Activated CD8-positive, alpha-beta T cell treated with anti-CD3 and anti-CD28 coated beads, Interleukin-2, amount 10 ng/mL, durations not matched to agents 7 days and 5 days (primary cell): ENCODE measurements at regions not wholly inside any gene's neighbourhood (a gene's known extent, or its start where the extent isn't known, plus 50 kb on each side); places are given as distances from the start of the nearest gene placed in this dataset.
"Not testable (repeated sequence)": the region's sequence is repeated elsewhere in the genome, so short reads cannot be mapped to it uniquely, and the experiment has no call there.

Experiments used
- ATAC-seq: fragments of 150-1000 bp; cut with Tn5 transposase; one replicate; pipeline ENCODE4 v1.10.0; 2021; ENCODE audit warnings: moderate library complexity
- CTCF ChIA-PET: fragments of 350-600 bp; sonication (Branson Sonifier 250); formaldehyde crosslinking; loops from one replicate; lab custom pipeline; 2021; ENCODE audit warnings: antibody characterized with exemption; lab: Charles Lee
- POLR2A ChIA-PET: fragments of 350-600 bp; sonication (Branson Sonifier 250); formaldehyde crosslinking; loops from one replicate; lab custom pipeline; 2021; ENCODE audit warnings: antibody characterized with exemption; lab: Charles Lee
- DNase-seq: peaks from one replicate; pipeline ENCODE4 v3.0.0-alpha.2; 2020
- H3K27ac Mint-ChIP-seq: one replicate; pipeline ENCODE4 v1.8.0; 2021; ENCODE audit warnings: mild to moderate bottlenecking, mixed read lengths
- H3K27me3 Mint-ChIP-seq: one replicate; pipeline ENCODE4 v1.8.0; 2021; ENCODE audit warnings: low read depth, mixed read lengths
- H3K36me3 Mint-ChIP-seq: one replicate; pipeline ENCODE4 v1.8.0; 2021; ENCODE audit warnings: low read depth, mixed read lengths
- H3K4me1 Mint-ChIP-seq: one replicate; pipeline ENCODE4 v1.8.0; 2021; ENCODE audit warnings: low read depth, mixed read lengths
- H3K4me3 Mint-ChIP-seq: one replicate; pipeline ENCODE4 v1.8.0; 2021; ENCODE audit warnings: mild to moderate bottlenecking, mixed read lengths
- H3K9me3 Mint-ChIP-seq: one replicate; pipeline ENCODE4 v1.8.0; 2022; ENCODE audit warnings: mixed read lengths; ENCODE audit not compliant: insufficient read depth

GRCh38 chr2:88396209-88396608 is 56.3 kb downstream of the FOXI3 start:
- Mint-ChIP-seq H3K27ac (no peak overlapping the region), H3K27me3 (peaks cover 17% of the 10 kb centered on the region), H3K4me3 (no peak overlapping the region), H3K36me3 (no peaks in the 10 kb centered on the region), H3K9me3 (no peaks in the 10 kb centered on the region), H3K4me1 (no peaks in the 10 kb centered on the region)
- DNase-seq (no peak), ATAC-seq (no peak)
- ChIA-PET POLR2A (no interaction called here), CTCF (no interaction called here)

- Mint-ChIP-seq H3K27ac (no peak overlapping the region), H3K4me3 (no peak overlapping the region), H3K27me3 (peaks cover 7% of the 10 kb centered on the region), H3K36me3 (no peaks in the 10 kb centered on the region), H3K9me3 (no peaks in the 10 kb centered on the region), H3K4me1 (no peaks in the 10 kb centered on the region)
- DNase-seq (no peak), ATAC-seq (no peak)
- POLR2A ChIA-PET, result no interaction called here
- CTCF ChIA-PET, result no interaction called here
Observed at GRCh38 chr2:88377641-88377991, 74.9 kb downstream of the FOXI3 start.

- H3K27me3 Mint-ChIP-seq, result peaks cover 7% of the 10 kb centered on the region
- H3K27ac Mint-ChIP-seq, result no peak overlapping the region
- DNase-seq, result no peak
- no peaks in the 10 kb centered on the region for H3K9me3 Mint-ChIP-seq
- H3K36me3 Mint-ChIP-seq, result no peaks in the 10 kb centered on the region
- ChIA-PET POLR2A (no interaction called here), CTCF (no interaction called here)
- no peak overlapping the region for H3K4me3 Mint-ChIP-seq
- no peaks in the 10 kb centered on the region for H3K4me1 Mint-ChIP-seq
- ATAC-seq, result no peak
Observed at GRCh38 chr2:88372042-88372441, 80.5 kb downstream of the FOXI3 start.

GRCh38 chr2:88365408-88365807 is 87.1 kb downstream of the FOXI3 start:
- DNase-seq, H3K36me3 Mint-ChIP-seq, H3K9me3 Mint-ChIP-seq, H3K4me3 Mint-ChIP-seq, ATAC-seq, H3K27ac Mint-ChIP-seq, POLR2A ChIA-PET, H3K27me3 Mint-ChIP-seq, H3K4me1 Mint-ChIP-seq: not testable (repeated sequence)
- CTCF ChIA-PET, result interaction anchor here (1.5 kb wide), 1 partner anchor 14 kb away, joined by 4 read pairs; no protein-coding TSS in a partner anchor

GRCh38 chr2:88355486-88355885 is 97.0 kb downstream of the FOXI3 start:
- Mint-ChIP-seq H3K4me3 (no peak overlapping the region), H3K27me3 (peaks cover 13% of the 10 kb centered on the region), H3K36me3 (no peaks in the 10 kb centered on the region), H3K4me1 (peaks cover 2% of the 10 kb centered on the region), H3K9me3 (no peaks in the 10 kb centered on the region), H3K27ac (no peak overlapping the region)
- DNase-seq (no peak), ATAC-seq (no peak)
- CTCF ChIA-PET, result no interaction called here
- POLR2A ChIA-PET, result no interaction called here

- Mint-ChIP-seq H3K27ac (no peak overlapping the region), H3K36me3 (no peaks in the 10 kb centered on the region), H3K4me1 (peaks cover 2% of the 10 kb centered on the region), H3K4me3 (no peak overlapping the region), H3K9me3 (no peaks in the 10 kb centered on the region), H3K27me3 (peaks cover 15% of the 10 kb centered on the region)
- ATAC-seq, result no peak
- POLR2A ChIA-PET, result no interaction called here
- no peak for DNase-seq
- CTCF ChIA-PET, result interaction anchor here (0.7 to 1.2 kb wide), 4 partner anchors 8 to 291 kb away, joined by 3 to 4 read pairs (median 4); no protein-coding TSS in a partner anchor
Observed at GRCh38 chr2:88351249-88351601, 101.3 kb downstream of the FOXI3 start.

GRCh38 chr2:88350331-88351248 is 101.9 kb downstream of the FOXI3 start:
- Mint-ChIP-seq H3K27me3 (peaks cover 15% of the 10 kb centered on the region), H3K36me3 (no peaks in the 10 kb centered on the region), H3K4me3 (no peak overlapping the region), H3K9me3 (no peaks in the 10 kb centered on the region), H3K27ac (no peak overlapping the region), H3K4me1 (peaks cover 2% of the 10 kb centered on the region)
- DNase-seq (peak; percentile 74), ATAC-seq (peak; percentile 77)
- ChIA-PET CTCF (interaction anchor here (0.7 to 1.2 kb wide), 5 partner anchors 8 to 290 kb away, joined by 3 to 4 read pairs (median 4); no protein-coding TSS in a partner anchor), POLR2A (no interaction called here)

GRCh38 chr2:88345842-88346241 is 106.7 kb downstream of the FOXI3 start:
- ChIA-PET POLR2A (no interaction called here), CTCF (no interaction called here)
- peaks cover 10% of the 10 kb centered on the region for H3K4me1 Mint-ChIP-seq
- H3K36me3 Mint-ChIP-seq, result no peaks in the 10 kb centered on the region
- DNase-seq, result no peak
- H3K4me3 Mint-ChIP-seq, result no peak overlapping the region
- H3K27ac Mint-ChIP-seq, result no peak overlapping the region
- peaks cover 7% of the 10 kb centered on the region for H3K27me3 Mint-ChIP-seq
- ATAC-seq, result no peak
- H3K9me3 Mint-ChIP-seq, result no peaks in the 10 kb centered on the region

GRCh38 chr2:88342749-88343148 is 109.7 kb downstream of the FOXI3 start:
- Mint-ChIP-seq H3K4me3 (peak overlapping the region; percentile 23), H3K27ac (no peak overlapping the region), H3K27me3 (peaks cover 4% of the 10 kb centered on the region), H3K9me3 (no peaks in the 10 kb centered on the region), H3K4me1 (peaks cover 9% of the 10 kb centered on the region), H3K36me3 (no peaks in the 10 kb centered on the region)
- peak; percentile 49 for ATAC-seq
- DNase-seq, result peak; percentile 28
- CTCF ChIA-PET, result interaction anchor here (0.7 kb wide), 1 partner anchor 8 kb away, joined by 4 read pairs; no protein-coding TSS in a partner anchor
- POLR2A ChIA-PET, result no interaction called here

GRCh38 chr2:88334418-88334817 is 118.1 kb downstream of the FOXI3 start:
- ChIA-PET POLR2A (no interaction called here), CTCF (interaction anchor here (0.6 to 0.8 kb wide), 2 partner anchors 16 to 112 kb away, joined by 3 read pairs; no protein-coding TSS in a partner anchor)
- Mint-ChIP-seq H3K4me1 (no peaks in the 10 kb centered on the region), H3K27me3 (peaks cover 16% of the 10 kb centered on the region), H3K27ac (no peak overlapping the region), H3K36me3 (no peaks in the 10 kb centered on the region), H3K9me3 (no peaks in the 10 kb centered on the region), H3K4me3 (no peak overlapping the region)
- ATAC-seq (no peak), DNase-seq (no peak)

GRCh38 chr2:88331239-88331638 is 121.3 kb downstream of the FOXI3 start:
- ChIA-PET POLR2A (no interaction called here), CTCF (no interaction called here)
- ATAC-seq, result no peak
- Mint-ChIP-seq H3K27me3 (peaks cover 22% of the 10 kb centered on the region), H3K9me3 (no peaks in the 10 kb centered on the region), H3K27ac (no peak overlapping the region), H3K4me3 (no peak overlapping the region), H3K36me3 (no peaks in the 10 kb centered on the region), H3K4me1 (no peaks in the 10 kb centered on the region)
- no peak for DNase-seq

- ATAC-seq (no peak), DNase-seq (no peak)
- Mint-ChIP-seq H3K27me3 (peaks cover 21% of the 10 kb centered on the region), H3K4me3 (no peak overlapping the region), H3K9me3 (no peaks in the 10 kb centered on the region), H3K27ac (no peak overlapping the region), H3K36me3 (no peaks in the 10 kb centered on the region), H3K4me1 (no peaks in the 10 kb centered on the region)
- CTCF ChIA-PET, result interaction anchor here (0.5 to 1.0 kb wide), 2 partner anchors 18 to 21 kb away, joined by 3 to 4 read pairs; no protein-coding TSS in a partner anchor
- POLR2A ChIA-PET, result no interaction called here
Observed at GRCh38 chr2:88329815-88330603, 122.5 kb downstream of the FOXI3 start.
